Fibroblast of skin of scalp (primary cell): ENCODE measurements at regions not wholly inside any gene's neighbourhood (a gene's known extent, or its start where the extent isn't known, plus 50 kb on each side); places are given as distances from the start of the nearest gene placed in this dataset.
"Not testable (repeated sequence)": the region's sequence is repeated elsewhere in the genome, so short reads cannot be mapped to it uniquely, and the experiment has no call there.

Experiments used
- DNase-seq: peaks from one replicate; pipeline ENCODE4 v3.0.0-alpha.2; 2013

- DNase-seq: no peak
Observed at GRCh38 chrX:82292803-82293202, 1090.9 kb downstream of the SH3BGRL start.

- DNase-seq: no peak
Observed at GRCh38 chrX:82320569-82320968, 1118.7 kb downstream of the SH3BGRL start.

GRCh38 chrX:82333575-82333974 is 1131.7 kb downstream of the SH3BGRL start:
- DNase-seq: no peak

- DNase-seq: no peak
Observed at GRCh38 chrX:82335772-82336171, 1133.9 kb downstream of the SH3BGRL start.

- no peak for DNase-seq
Observed at GRCh38 chrX:82342531-82342930, 1140.6 kb downstream of the SH3BGRL start.

- no peak for DNase-seq
Observed at GRCh38 chrX:82362550-82362949, 1145.5 kb upstream of the POU3F4 start.

GRCh38 chrX:82362990-82363389 is 1145.1 kb upstream of the POU3F4 start:
- DNase-seq: no peak

- DNase-seq: no peak
Observed at GRCh38 chrX:82370978-82371646, 1137.0 kb upstream of the POU3F4 start.

- DNase-seq: no peak
Observed at GRCh38 chrX:82384401-82384800, 1123.7 kb upstream of the POU3F4 start.

- peak; percentile 0 for DNase-seq
Observed at GRCh38 chrX:82412858-82413257, 1095.2 kb upstream of the POU3F4 start.

GRCh38 chrX:82442281-82442680 is 1065.8 kb upstream of the POU3F4 start:
- DNase-seq: no peak

GRCh38 chrX:82451725-82452124 is 1056.4 kb upstream of the POU3F4 start:
- no peak for DNase-seq

- DNase-seq: not testable (repeated sequence)
Observed at GRCh38 chrX:82455852-82456251, 1052.2 kb upstream of the POU3F4 start.

- no peak for DNase-seq
Observed at GRCh38 chrX:82458207-82458754, 1049.8 kb upstream of the POU3F4 start.

GRCh38 chrX:82466994-82467393 is 1041.1 kb upstream of the POU3F4 start:
- no peak for DNase-seq
